HUES48 (cell line): ENCODE measurements at regions not wholly inside any gene's neighbourhood (a gene's known extent, or its start where the extent isn't known, plus 50 kb on each side); places are given as distances from the start of the nearest gene placed in this dataset.
"Not testable (repeated sequence)": the region's sequence is repeated elsewhere in the genome, so short reads cannot be mapped to it uniquely, and the experiment has no call there.

Experiments
- H3K27ac ChIP-seq: one replicate; pipeline ENCODE4 v1.7.0; 2013; ENCODE audit warnings: low read depth, low read length, inconsistent platforms
- H3K27me3 ChIP-seq: 2 replicates; pipeline ENCODE4 v1.6.1; 2013; ENCODE audit warnings: mild to moderate bottlenecking, low read length; ENCODE audit not compliant: control insufficient read depth, insufficient read depth
- H3K36me3 ChIP-seq: 2 replicates; pipeline ENCODE4 v1.6.1; 2013; ENCODE audit warnings: low read length; ENCODE audit not compliant: control insufficient read depth, insufficient read depth
- H3K4me1 ChIP-seq: 2 replicates; pipeline ENCODE4 v1.6.1; 2013; ENCODE audit warnings: mild to moderate bottlenecking, low read length; ENCODE audit not compliant: control insufficient read depth, insufficient read depth
- H3K4me3 ChIP-seq: 2 replicates; pipeline ENCODE4 v1.5.1; 2013; ENCODE audit warnings: mild to moderate bottlenecking, low read depth, low read length
- H3K9ac ChIP-seq: 2 replicates; pipeline ENCODE4 v1.6.1; 2013; ENCODE audit warnings: mild to moderate bottlenecking, low read depth, low read length, moderate library complexity
- H3K9me3 ChIP-seq: 2 replicates; pipeline ENCODE4 v1.6.1; 2013; ENCODE audit warnings: low read length; ENCODE audit not compliant: control insufficient read depth, insufficient read depth

DNA sequence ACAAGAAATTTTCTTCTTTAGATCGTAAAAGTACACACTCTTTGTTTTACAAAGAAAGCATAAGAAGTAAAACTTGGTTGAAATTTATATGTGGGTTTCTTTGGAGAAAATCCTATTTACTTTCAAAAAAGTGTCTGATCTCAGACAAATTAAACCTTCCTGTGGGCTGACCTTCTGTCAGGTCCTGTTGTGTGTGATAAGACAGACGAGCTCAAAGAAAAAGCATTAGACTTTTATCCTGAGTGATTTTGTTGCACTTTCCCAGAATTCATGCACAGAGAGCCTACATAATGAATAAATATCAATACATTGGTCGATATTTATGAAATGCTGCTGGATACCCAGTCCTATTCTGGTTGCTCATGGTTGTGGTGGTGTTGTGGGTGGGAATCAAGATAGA is 302.1 kb upstream of the SYNCRIP start:
- Histone ChIP-seq H3K36me3 (no peaks in the 10 kb centered on the region), H3K9me3 (no peaks in the 10 kb centered on the region), H3K4me1 (no peaks in the 10 kb centered on the region), H3K9ac (no peak overlapping the region), H3K27ac (no peak overlapping the region), H3K4me3 (no peak overlapping the region), H3K27me3 (no peaks in the 10 kb centered on the region)

DNA sequence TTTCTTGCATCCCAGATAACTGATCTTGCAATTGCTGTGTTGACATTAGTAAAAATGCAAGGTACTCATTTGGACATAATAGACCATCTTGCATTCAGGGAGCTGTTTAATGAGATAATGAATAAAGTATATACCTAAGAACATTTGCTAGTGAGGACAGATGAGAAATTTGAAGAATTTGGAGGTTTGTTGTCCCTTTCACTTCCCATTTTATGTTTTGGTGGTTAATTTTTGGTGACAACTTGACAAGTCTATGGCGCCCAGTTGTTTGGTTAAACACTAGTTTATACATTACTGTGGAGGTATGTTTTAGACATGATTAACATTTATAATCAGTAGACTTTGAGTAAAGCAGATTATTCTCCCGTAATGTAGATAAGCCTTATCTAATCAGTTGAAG is 300.2 kb upstream of the SYNCRIP start:
- H3K36me3 ChIP-seq = no peaks in the 10 kb centered on the region
- no peak overlapping the region for H3K9ac ChIP-seq
- H3K27me3 ChIP-seq = no peaks in the 10 kb centered on the region
- no peak overlapping the region for H3K4me3 ChIP-seq
- H3K4me1 ChIP-seq = no peaks in the 10 kb centered on the region
- H3K9me3 ChIP-seq = no peaks in the 10 kb centered on the region
- no peak overlapping the region for H3K27ac ChIP-seq

DNA sequence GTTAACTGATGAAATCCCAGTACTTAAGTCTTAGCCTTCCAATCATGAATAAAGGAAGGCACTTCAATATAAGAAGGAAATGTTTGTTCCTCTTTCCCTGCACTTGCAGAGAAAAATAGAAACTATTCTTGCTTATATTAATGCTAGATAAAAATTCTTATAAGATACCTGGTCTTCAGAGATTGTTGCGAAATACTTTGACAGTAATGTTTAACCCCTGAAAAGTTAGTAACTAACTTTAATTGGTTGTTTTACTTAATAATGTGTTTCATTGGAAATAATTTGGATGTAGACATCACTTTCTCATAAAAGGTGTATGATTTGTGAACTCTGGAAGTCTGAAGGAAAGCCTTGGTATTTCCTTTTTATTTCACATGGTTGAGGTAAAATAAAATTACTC is 294.2 kb upstream of the SYNCRIP start:
- H3K36me3 ChIP-seq = no peaks in the 10 kb centered on the region
- no peak overlapping the region for H3K9ac ChIP-seq
- peaks cover 19% of the 10 kb centered on the region for H3K9me3 ChIP-seq
- no peak overlapping the region for H3K4me3 ChIP-seq
- no peaks in the 10 kb centered on the region for H3K4me1 ChIP-seq
- no peaks in the 10 kb centered on the region for H3K27me3 ChIP-seq
- no peak overlapping the region for H3K27ac ChIP-seq

DNA sequence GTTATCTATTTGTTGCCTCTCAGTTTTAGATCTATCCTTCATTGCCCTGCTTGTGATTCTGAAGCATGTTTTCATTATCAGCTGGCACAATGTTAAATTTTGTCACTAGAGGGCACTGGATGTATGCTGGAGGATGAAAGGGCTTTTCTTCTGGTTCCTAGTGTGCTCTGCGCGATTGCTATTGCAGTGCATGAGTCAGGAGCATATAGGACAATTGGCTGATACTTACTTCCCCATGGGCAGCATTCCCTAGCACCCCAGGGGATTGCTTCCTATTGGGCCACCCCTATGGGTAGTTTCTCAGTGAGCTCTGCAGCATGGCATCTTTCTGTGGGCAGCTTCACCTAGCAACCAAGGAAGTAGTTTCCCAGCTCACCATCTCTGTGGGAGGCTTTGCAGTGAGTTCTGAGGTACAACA is 280.3 kb upstream of the SYNCRIP start:
- Histone ChIP-seq H3K9me3 (no peaks in the 10 kb centered on the region), H3K27me3 (no peaks in the 10 kb centered on the region), H3K4me1 (0 out of 2 replicates have a peak, but pooled peaks cover 4% of the 10 kb centered on the region), H3K36me3 (no peaks in the 10 kb centered on the region), H3K9ac (no peak overlapping the region), H3K4me3 (no peak overlapping the region), H3K27ac (no peak overlapping the region)

DNA sequence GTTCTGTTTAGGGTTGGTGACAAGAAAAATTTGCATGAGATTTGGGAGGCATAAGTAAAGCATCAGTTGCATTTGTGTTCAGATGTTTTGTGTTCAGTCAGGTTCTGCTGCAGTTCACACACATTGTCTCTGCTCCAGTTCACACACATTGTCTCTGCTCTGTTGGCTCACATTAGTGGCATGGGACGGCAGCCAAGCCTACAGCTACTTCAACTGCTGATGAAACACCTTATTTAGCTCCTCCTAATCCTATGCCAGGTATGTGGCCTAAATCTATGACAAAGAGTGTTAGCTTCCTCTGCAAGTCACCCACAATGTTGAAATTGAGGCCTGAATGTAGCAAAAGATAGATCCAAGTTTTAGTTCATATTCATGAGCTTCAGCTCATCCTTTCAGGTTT is 278.1 kb upstream of the SYNCRIP start:
- no peak overlapping the region for H3K4me3 ChIP-seq
- H3K27ac ChIP-seq = no peak overlapping the region
- no peak overlapping the region for H3K9ac ChIP-seq
- H3K9me3 ChIP-seq = no peaks in the 10 kb centered on the region
- H3K36me3 ChIP-seq = no peaks in the 10 kb centered on the region
- H3K4me1 ChIP-seq = 0 out of 2 replicates have a peak, but pooled peaks cover 4% of the 10 kb centered on the region
- H3K27me3 ChIP-seq = no peaks in the 10 kb centered on the region

DNA sequence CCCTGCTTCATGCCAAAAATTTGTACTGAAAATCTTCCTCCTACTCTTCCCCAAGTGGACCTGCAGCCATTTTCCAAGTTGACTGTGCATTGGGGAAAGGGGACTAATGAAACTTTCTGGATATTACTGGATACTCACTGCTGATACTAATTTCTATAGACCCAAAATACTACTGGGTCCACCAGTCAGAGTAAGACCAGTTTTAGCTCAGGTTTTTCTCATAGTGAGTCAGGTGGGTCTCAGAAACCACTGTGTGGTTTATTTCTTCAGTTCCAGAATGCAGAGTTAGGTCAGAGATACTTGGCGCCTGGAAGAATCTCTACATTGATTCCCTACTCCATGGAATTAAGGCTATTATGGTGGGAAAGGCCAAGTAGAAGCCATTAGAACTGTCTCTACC is 274.8 kb upstream of the SYNCRIP start:
- no peaks in the 10 kb centered on the region for H3K27me3 ChIP-seq
- H3K4me1 ChIP-seq = no peaks in the 10 kb centered on the region
- H3K4me3 ChIP-seq = no peak overlapping the region
- no peak overlapping the region for H3K27ac ChIP-seq
- no peak overlapping the region for H3K9ac ChIP-seq
- no peaks in the 10 kb centered on the region for H3K36me3 ChIP-seq
- H3K9me3 ChIP-seq = no peaks in the 10 kb centered on the region

DNA sequence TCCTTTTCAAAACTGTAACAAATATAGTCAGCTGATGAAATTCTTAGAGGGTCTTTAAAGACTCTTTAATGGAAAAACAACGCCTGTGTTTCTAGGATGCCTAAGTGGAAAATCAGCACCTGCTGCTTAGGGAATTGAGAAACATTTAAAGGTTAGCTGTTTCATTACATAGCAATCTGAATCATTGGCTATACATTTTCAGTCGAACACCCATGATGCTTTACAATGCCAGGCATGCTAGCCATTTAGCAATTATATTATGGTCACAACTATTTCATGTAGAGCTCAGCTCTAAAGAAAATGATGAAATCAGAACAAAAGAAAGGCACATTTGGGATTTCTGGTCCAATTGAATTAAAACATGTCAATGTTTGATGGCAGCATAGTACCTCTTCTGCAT is 270.3 kb upstream of the SYNCRIP start:
- H3K27me3 ChIP-seq = no peaks in the 10 kb centered on the region
- H3K9me3 ChIP-seq = no peaks in the 10 kb centered on the region
- no peak overlapping the region for H3K27ac ChIP-seq
- H3K4me3 ChIP-seq = no peak overlapping the region
- no peaks in the 10 kb centered on the region for H3K4me1 ChIP-seq
- no peak overlapping the region for H3K9ac ChIP-seq
- H3K36me3 ChIP-seq = no peaks in the 10 kb centered on the region

DNA sequence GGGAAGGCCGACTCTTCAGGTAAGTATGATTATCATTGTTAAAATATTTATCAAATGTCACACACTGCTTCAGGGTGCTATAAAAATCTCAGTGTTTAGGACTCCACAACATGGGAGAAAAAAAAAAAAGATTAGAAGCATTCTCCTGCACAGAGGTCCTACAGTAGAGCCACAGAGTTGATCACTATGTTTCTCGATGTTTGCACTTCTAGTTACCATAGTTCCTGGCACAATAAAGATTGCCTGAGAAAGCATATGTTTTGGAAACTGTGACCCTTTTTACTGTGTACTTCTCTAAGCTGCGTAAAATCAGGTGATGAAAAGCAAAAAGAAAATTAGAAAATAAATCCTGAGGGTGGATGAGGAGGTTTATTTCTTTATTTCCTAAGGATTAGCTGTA is 269.9 kb upstream of the SYNCRIP start:
- no peak overlapping the region for H3K9ac ChIP-seq

DNA sequence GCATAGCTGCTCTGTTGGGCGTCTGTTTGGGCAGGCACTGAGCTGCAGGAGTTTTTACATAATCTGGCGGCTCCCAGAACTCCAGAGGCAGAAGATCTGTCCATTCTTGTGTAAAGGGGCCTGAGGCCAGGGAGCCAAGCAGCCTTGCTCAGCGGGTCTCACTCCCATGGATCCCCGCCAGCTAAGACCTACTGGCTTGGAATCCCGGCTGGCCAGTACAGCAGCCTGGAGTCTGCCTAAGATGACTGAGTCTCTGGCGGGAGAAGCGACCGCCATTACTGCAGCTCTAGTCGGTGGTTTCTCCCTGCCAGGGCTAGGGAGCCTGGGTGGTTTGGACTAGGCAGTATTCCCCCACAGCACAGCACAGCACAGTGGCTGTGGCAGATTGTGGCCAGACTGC is 268.4 kb upstream of the SYNCRIP start:
- Histone ChIP-seq H3K9me3 (no peaks in the 10 kb centered on the region), H3K9ac (no peak overlapping the region), H3K4me3 (no peak overlapping the region), H3K4me1 (no peaks in the 10 kb centered on the region), H3K27ac (no peak overlapping the region), H3K27me3 (no peaks in the 10 kb centered on the region), H3K36me3 (no peaks in the 10 kb centered on the region)

More for the DNA sequence above, 269.9 kb upstream of the SYNCRIP start:
- Histone ChIP-seq H3K27ac (no peak overlapping the region), H3K27me3 (no peaks in the 10 kb centered on the region), H3K4me3 (no peak overlapping the region), H3K4me1 (no peaks in the 10 kb centered on the region), H3K36me3 (no peaks in the 10 kb centered on the region), H3K9me3 (no peaks in the 10 kb centered on the region)

DNA sequence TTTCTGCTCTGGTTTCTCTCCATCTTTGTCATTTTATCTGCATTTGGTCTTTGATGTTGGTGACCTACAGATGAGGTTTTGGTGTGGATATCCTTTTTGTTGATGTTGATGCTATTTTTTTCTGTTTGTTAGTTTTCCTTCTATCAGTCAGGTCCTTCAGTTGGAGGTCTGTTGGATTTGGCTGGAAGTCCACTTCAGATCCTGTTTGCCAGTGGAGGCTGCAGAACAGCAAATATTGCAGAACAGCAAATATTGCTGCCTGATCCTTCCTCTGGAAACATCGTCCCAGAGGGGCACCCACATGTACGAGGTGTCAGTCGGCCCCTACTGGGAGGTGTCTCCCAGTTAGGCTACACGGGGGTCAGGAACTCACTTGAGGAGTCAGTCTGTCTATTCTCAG is 265.4 kb upstream of the SYNCRIP start:
- H3K4me3 ChIP-seq, H3K27ac ChIP-seq, H3K9ac ChIP-seq, H3K4me1 ChIP-seq, H3K9me3 ChIP-seq, H3K27me3 ChIP-seq, H3K36me3 ChIP-seq: not testable (repeated sequence)

DNA sequence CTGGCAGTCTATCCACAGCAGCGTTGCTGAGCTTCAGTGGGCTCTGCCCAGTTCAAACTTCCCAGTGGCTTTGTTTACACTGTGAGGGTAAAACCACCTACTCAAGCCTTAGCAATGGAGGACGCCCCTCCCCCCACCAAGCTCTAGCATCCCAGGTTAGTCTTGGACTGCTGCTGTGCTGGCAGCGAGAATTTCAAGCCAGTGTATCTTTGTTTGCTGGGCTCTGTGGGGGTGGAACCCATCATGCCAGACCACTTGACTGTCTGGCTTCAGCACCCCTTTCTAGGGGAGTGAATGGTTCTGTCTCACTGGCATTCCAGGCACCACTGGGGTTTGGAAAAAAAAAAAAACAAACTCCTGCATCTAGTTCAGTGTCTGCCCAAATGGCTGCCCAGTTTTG is 249.7 kb upstream of the SYNCRIP start:
- Histone ChIP-seq H3K27me3 (no peaks in the 10 kb centered on the region), H3K36me3 (no peaks in the 10 kb centered on the region)

DNA sequence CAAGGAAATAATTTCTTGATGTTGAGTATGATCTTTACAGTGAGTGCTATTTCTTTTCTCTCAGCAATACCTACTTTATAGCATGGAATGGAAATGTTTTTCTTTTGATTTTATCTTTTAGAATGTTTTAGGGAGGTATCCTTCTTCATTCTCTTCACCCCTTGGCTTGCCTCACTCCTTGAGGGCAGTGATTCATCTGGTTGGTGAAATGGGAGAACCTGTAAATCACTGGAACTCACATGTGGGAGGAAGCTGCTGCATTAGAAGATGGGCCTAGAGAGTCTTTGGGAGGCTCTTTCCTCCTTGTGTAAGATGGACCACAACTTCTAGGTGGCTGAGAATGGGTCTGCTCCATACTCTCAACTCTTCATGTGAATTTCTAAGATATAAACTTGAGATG is 244.8 kb upstream of the SYNCRIP start:
- no peak overlapping the region for H3K9ac ChIP-seq
- no peaks in the 10 kb centered on the region; the same call in 1 of the 2 replicates for H3K4me1 ChIP-seq
- no peaks in the 10 kb centered on the region for H3K36me3 ChIP-seq
- no peak overlapping the region for H3K27ac ChIP-seq
- no peak overlapping the region for H3K4me3 ChIP-seq
- H3K27me3 ChIP-seq = no peaks in the 10 kb centered on the region
- H3K9me3 ChIP-seq = no peaks in the 10 kb centered on the region

More for the DNA sequence above, 249.7 kb upstream of the SYNCRIP start:
- Histone ChIP-seq H3K9ac (no peak overlapping the region), H3K4me1 (no peaks in the 10 kb centered on the region; the same call in 1 of the 2 replicates), H3K27ac (no peak overlapping the region), H3K9me3 (peaks cover 4% of the 10 kb centered on the region; the same call in 1 of the 2 replicates), H3K4me3 (no peak overlapping the region)
